ENCODE measurements at regions not wholly inside any gene's neighbourhood (a gene's known extent, or its start where the extent isn't known, plus 50 kb on each side); places are given as distances from the start of the nearest gene placed in this dataset.
"Not testable (repeated sequence)": the region's sequence is repeated elsewhere in the genome, so short reads cannot be mapped to it uniquely, and the experiment has no call there.

DNA sequence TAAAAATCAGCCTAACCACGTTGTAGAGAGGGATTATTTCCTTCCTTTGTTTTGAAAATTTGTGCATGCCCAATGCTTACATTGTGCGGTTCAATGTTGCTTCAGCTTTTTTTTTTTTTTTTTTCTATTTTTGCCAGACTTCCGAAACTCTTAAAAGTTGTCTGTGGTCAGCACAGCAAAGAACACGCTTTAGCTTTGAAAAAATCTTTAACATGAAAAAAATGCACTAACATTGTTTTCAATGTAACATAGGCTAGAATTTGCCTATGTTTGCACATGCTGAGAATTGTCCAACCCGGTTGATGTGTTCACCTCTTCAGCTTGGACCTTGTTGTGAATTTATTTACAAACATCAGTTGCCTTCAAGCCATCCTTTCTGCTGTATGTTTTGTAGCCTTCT, 5280.9 kb upstream of the TPTE start:
- DNase-seq; H3K4me1 ChIP-seq; H3K4me3 ChIP-seq; H3K36me3 ChIP-seq; intact Hi-C loops (cut with DNase I); H3K27ac ChIP-seq; H3K27me3 ChIP-seq: not testable (repeated sequence)
- H3K9me3 ChIP-seq = peaks cover 0 to 18% (median 0%) of the 10 kb centered on the region in 4 donors
- whole genome bisulfite sequencing, 2 donors = 50 to 57% methylated on average over 5 of the region's 5 CpGs

GRCh38 chr21:5242732-5243131, 5278.7 kb upstream of the TPTE start:
- 60 to 62% methylated on average over 5 of the region's 5 CpGs for WGBS, 2 donors
- intact Hi-C loops (cut with DNase I); H3K4me3 ChIP-seq; H3K27me3 ChIP-seq; H3K27ac ChIP-seq; H3K36me3 ChIP-seq; H3K4me1 ChIP-seq; H3K9me3 ChIP-seq; DNase-seq: not testable (repeated sequence)

- H3K4me1 ChIP-seq; H3K9me3 ChIP-seq; intact Hi-C loops (cut with DNase I); H3K4me3 ChIP-seq; H3K27me3 ChIP-seq; H3K27ac ChIP-seq; H3K36me3 ChIP-seq; DNase-seq: not testable (repeated sequence)
- WGBS, 2 donors = 50 to 53% methylated on average over 2 of the region's 2 CpGs
Measured at GRCh38 chr21:5243257-5243656, 5278.1 kb upstream of the TPTE start.

DNA sequence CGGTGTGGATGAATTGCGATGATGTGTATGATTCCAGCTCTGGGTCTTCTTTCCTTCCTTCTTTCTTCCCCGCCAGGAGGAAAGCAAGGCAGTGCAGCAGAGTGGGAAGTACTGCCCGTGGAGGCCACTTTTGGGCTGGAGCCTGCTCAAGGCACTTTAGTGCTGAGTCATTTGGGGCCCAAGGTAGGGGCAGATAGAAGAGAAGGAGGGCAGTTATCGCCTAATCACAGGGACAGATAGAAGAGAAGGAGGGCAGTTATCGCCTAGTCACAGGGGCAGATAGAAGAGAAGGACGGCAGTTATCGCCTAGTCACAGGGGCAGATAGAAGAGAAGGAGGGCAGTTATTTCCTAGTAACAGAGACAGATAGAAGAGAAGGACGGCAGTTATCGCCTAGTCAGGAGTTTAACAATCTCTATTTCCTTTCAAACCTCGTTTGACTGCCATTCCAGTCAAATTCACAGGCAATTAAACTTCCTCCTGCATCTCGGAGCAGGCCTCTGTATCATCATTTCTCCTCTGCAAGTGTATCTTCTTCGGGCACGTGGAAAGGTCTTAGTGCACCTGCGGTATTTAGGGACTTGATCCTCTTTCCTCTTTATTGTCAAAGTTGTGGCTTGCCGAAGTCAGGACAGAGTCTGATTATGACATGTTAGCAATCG, 5277.5 kb upstream of the TPTE start:
- DNase-seq; H3K4me1 ChIP-seq; H3K4me3 ChIP-seq; H3K27ac ChIP-seq; H3K9me3 ChIP-seq; H3K36me3 ChIP-seq; H3K27me3 ChIP-seq; intact Hi-C loops (cut with DNase I): not testable (repeated sequence)
- 71% methylated on average over 16 of the region's 17 CpGs for WGBS, 2 donors

DNA sequence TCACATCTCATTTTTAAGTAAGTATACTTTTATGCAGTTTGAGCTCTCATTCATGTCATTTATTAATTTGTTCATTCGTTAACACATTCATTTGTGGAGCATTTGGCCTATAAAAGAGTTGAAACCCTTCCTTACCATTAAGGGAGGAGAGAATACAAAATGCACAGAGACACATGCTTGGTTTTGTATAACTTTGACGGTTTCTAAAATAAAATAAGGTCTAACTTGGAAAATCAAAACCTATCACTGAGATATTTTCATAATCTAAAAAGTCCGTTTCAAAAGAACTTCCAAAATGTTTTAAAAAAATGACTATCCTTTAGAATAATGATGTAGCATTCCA, 5277.0 kb upstream of the TPTE start:
- WGBS, 2 donors = 62 to 66% methylated on average over 3 of the region's 3 CpGs

GRCh38 chr21:5244954-5245353, 5276.4 kb upstream of the TPTE start:
- H3K27me3 ChIP-seq; DNase-seq; H3K4me3 ChIP-seq; H3K36me3 ChIP-seq; H3K4me1 ChIP-seq; intact Hi-C loops (cut with DNase I); H3K27ac ChIP-seq; H3K9me3 ChIP-seq: not testable (repeated sequence)
- 65% methylated on average over 7 of the region's 7 CpGs for WGBS, 2 donors

More for the DNA sequence above, 5277.0 kb upstream of the TPTE start:
- DNase-seq; intact Hi-C loops (cut with DNase I); H3K27ac ChIP-seq; H3K27me3 ChIP-seq; H3K36me3 ChIP-seq; H3K9me3 ChIP-seq; H3K4me3 ChIP-seq; H3K4me1 ChIP-seq: not testable (repeated sequence)

GRCh38 chr21:5246416-5246815, 5275.0 kb upstream of the TPTE start:
- H3K4me3 ChIP-seq; H3K4me1 ChIP-seq; intact Hi-C loops (cut with DNase I); H3K27me3 ChIP-seq; H3K27ac ChIP-seq; H3K36me3 ChIP-seq; DNase-seq: not testable (repeated sequence)
- WGBS, 2 donors = 68 to 70% methylated on average over 6 of the region's 6 CpGs
- H3K9me3 ChIP-seq = peaks cover 0 to 10% (median 3%) of the 10 kb centered on the region in 4 donors

DNA sequence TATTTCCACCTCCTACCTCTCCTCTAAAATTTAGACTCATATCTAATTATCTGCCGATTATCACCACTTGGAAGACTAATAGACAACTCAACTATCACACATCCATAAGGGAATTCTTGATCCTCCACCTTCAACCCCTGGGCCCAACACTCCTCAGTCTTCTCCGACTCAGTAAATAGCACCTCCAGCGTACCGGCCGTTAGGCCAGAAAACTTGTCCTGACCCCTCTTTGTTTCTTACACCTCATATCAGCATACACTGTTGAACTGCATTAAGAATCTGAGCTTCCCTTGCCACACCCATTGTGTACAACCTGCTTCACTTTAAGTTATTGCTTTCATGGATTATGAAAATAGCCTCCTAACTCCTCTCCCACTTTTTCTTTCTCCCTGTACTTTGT, 5274.0 kb upstream of the TPTE start:
- H3K4me1 ChIP-seq; H3K4me3 ChIP-seq; H3K27me3 ChIP-seq; H3K27ac ChIP-seq; DNase-seq; H3K36me3 ChIP-seq; intact Hi-C loops (cut with DNase I): not testable (repeated sequence)
- H3K9me3 ChIP-seq = peaks cover 0 to 15% (median 5%) of the 10 kb centered on the region in 4 donors
- 90 to 91% methylated on average over 5 of the region's 5 CpGs for WGBS, 2 donors

GRCh38 chr21:5250128-5250527, 5271.3 kb upstream of the TPTE start:
- H3K27ac ChIP-seq; H3K27me3 ChIP-seq; H3K4me1 ChIP-seq; H3K4me3 ChIP-seq; H3K36me3 ChIP-seq; DNase-seq; intact Hi-C loops (cut with DNase I): not testable (repeated sequence)
- peak in 1 of 4 donors; percentile 40 for TF ChIP-seq EP300 (IDR thresholded peaks at IDR 0.05)
- WGBS, 2 donors = 85 to 86% methylated on average over 1 of the region's 1 CpG
- peaks cover 0 to 21% (median 5%) of the 10 kb centered on the region in 4 donors for H3K9me3 ChIP-seq

DNA sequence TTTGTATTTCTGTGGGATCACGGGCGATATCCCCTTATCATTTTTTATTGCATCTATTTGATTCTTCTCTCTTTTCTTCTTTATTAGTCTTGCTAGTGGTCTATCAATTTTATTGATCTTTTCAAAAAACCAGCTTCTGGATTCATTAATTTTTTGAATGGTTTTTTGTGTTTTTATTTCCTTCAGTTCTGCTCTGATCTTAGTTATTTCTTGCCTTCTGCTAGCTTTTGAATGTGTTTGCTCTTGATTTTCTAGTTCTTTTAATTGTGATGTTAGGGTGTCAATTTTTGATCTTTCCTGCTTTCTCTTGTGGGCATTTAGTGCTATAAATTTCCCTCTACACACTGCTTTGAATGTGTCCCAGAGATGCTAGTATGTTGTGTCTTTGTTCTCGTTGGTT, 5270.2 kb upstream of the TPTE start:
- intact Hi-C loops (cut with DNase I) = not testable (repeated sequence)

GRCh38 chr21:5251866-5252265, 5269.5 kb upstream of the TPTE start:
- H3K9me3 ChIP-seq = peaks cover 0 to 21% (median 5%) of the 10 kb centered on the region in 4 donors
- intact Hi-C loops (cut with DNase I) = not testable (repeated sequence)

More for the DNA sequence above, 5270.2 kb upstream of the TPTE start:
- not testable (repeated sequence) for H3K27ac ChIP-seq, H3K4me3 ChIP-seq, H3K36me3 ChIP-seq, H3K4me1 ChIP-seq, H3K27me3 ChIP-seq, DNase-seq
- 73 to 84% methylated on average over 3 of the region's 3 CpGs for WGBS, 2 donors
- H3K9me3 ChIP-seq = peaks cover 0 to 21% (median 5%) of the 10 kb centered on the region in 4 donors

More at GRCh38 chr21:5251866-5252265, 5269.5 kb upstream of the TPTE start:
- not testable (repeated sequence) for H3K27ac ChIP-seq, H3K36me3 ChIP-seq, H3K4me1 ChIP-seq, DNase-seq, H3K27me3 ChIP-seq, H3K4me3 ChIP-seq
- 57 to 65% methylated on average over 1 of the region's 1 CpG for WGBS, 2 donors
